ENCODE measurements at regions not wholly inside any gene's neighbourhood (a gene's known extent, or its start where the extent isn't known, plus 50 kb on each side); places are given as distances from the start of the nearest gene placed in this dataset.

DNA sequence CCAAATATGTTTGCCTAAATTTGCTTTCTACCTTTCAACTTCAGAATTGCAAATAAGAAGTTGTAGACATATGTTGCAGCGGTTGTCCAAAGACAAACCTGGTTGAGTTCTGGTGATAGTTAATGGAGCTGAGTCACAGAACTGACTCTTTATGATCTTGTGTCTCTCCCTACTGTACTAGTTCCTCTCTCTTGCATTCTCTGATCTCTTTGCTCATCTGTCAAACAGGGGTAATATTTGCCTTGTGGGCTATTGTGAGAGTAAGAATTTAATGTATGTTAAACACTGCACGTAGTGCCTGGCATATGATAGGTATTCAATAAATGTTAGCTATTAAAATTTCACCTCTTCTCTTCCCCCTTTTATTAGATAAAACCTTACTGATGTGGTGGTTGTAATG, 283.5 kb upstream of the RGS6 start:
- TF ChIP-seq POLR2A (IDR thresholded peaks at IDR 0.05) (no peak), POLR2AphosphoS5 (IDR thresholded peaks at IDR 0.05) (no peak)
- TF ChIP-seq, protein P1, sequence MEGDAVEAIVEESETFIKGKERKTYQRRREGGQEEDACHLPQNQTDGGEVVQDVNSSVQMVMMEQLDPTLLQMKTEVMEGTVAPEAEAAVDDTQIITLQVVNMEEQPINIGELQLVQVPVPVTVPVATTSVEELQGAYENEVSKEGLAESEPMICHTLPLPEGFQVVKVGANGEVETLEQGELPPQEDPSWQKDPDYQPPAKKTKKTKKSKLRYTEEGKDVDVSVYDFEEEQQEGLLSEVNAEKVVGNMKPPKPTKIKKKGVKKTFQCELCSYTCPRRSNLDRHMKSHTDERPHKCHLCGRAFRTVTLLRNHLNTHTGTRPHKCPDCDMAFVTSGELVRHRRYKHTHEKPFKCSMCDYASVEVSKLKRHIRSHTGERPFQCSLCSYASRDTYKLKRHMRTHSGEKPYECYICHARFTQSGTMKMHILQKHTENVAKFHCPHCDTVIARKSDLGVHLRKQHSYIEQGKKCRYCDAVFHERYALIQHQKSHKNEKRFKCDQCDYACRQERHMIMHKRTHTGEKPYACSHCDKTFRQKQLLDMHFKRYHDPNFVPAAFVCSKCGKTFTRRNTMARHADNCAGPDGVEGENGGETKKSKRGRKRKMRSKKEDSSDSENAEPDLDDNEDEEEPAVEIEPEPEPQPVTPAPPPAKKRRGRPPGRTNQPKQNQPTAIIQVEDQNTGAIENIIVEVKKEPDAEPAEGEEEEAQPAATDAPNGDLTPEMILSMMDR (IDR thresholded peaks at IDR 0.05) = no peak

Measured in prostate gland (tissue), 2 donors.